HG03066 (cell line): ENCODE measurements at regions not wholly inside any gene's neighbourhood (a gene's known extent, or its start where the extent isn't known, plus 50 kb on each side); places are given as distances from the start of the nearest gene placed in this dataset.
"Not testable (repeated sequence)": the region's sequence is repeated elsewhere in the genome, so short reads cannot be mapped to it uniquely, and the experiment has no call there.

Source experiments
- ATAC-seq: cut with Tn5 transposase; IDR thresholded peaks from one replicate; pipeline ENCODE4 v1.9.1; 2021; ENCODE audit warnings: low read depth; ENCODE audit not compliant: unreplicated experiment

GRCh38 chr10:28434063-28434462 lies 98.9 kb upstream of the WAC start:
- ATAC-seq: no peak

- ATAC-seq: no peak
Observed at GRCh38 chr10:28442403-28442802, 90.5 kb upstream of the WAC start.

GRCh38 chr10:28444031-28444430 lies 88.9 kb upstream of the WAC start:
- ATAC-seq: no peak

GRCh38 chr10:28445516-28445915 lies 87.4 kb upstream of the WAC start:
- ATAC-seq: no peak

- no peak for ATAC-seq
Observed at GRCh38 chr10:28449382-28449781, 83.5 kb upstream of the WAC start.

- ATAC-seq: no peak
Observed at GRCh38 chr10:28449926-28450325, 83.0 kb upstream of the WAC start.

- ATAC-seq: no peak
Observed at GRCh38 chr10:28453926-28454325, 79.0 kb upstream of the WAC start.

- no peak for ATAC-seq
Observed at GRCh38 chr10:28457110-28457509, 75.8 kb upstream of the WAC start.

GRCh38 chr10:28457873-28458272 lies 75.0 kb upstream of the WAC start:
- not testable (repeated sequence) for ATAC-seq

GRCh38 chr10:28459453-28460144 lies 73.3 kb upstream of the WAC start:
- no peak for ATAC-seq

- ATAC-seq: no peak
Observed at GRCh38 chr10:28463141-28463540, 69.8 kb upstream of the WAC start.

- no peak for ATAC-seq
Observed at GRCh38 chr10:28463676-28464395, 69.1 kb upstream of the WAC start.

- ATAC-seq: no peak
Observed at GRCh38 chr10:28467615-28468014, 65.3 kb upstream of the WAC start.

- no peak for ATAC-seq
Observed at GRCh38 chr10:28468707-28469483, 64.0 kb upstream of the WAC start.

- no peak for ATAC-seq
Observed at GRCh38 chr10:28470873-28471651, 61.9 kb upstream of the WAC start.

GRCh38 chr10:28471652-28472050 lies 61.3 kb upstream of the WAC start:
- ATAC-seq: no peak

- no peak for ATAC-seq
Observed at GRCh38 chr10:28478646-28479045, 54.3 kb upstream of the WAC start.

GRCh38 chr10:28479425-28479865 lies 53.5 kb upstream of the WAC start:
- no peak for ATAC-seq

- ATAC-seq: no peak
Observed at GRCh38 chr10:28479927-28480627, 52.8 kb upstream of the WAC start.

GRCh38 chr10:28480628-28480965 lies 52.3 kb upstream of the WAC start:
- ATAC-seq: no peak
